BJ (cell line): ENCODE measurements at regions not wholly inside any gene's neighbourhood (a gene's known extent, or its start where the extent isn't known, plus 50 kb on each side); places are given as distances from the start of the nearest gene placed in this dataset.

Experiments used
- CTCF ChIA-PET: fragments of 350-600 bp; formaldehyde crosslinking; extraction: SDS; loops from one replicate; lab custom pipeline; 2021; ENCODE audit warnings: antibody characterized with exemption, inconsistent platforms; lab: Yijun Ruan, JAX
- POLR2A ChIA-PET: fragments of 300-600 bp; sonication (Branson Sonifier 250); formaldehyde crosslinking; extraction: SDS; loops from one replicate; lab custom pipeline; 2021; ENCODE audit warnings: antibody characterized with exemption; lab: Charles Lee
- DNase-seq: peaks from one replicate; pipeline ENCODE4 v3.0.0-alpha.2; 2011; ENCODE audit warnings: low read depth
- H3K27me3 ChIP-seq: 2 replicates; pipeline ENCODE4 v1.6.0; 2011; ENCODE audit warnings: low read length; ENCODE audit not compliant: control insufficient read depth, insufficient read depth
- H3K36me3 ChIP-seq: 2 replicates; pipeline ENCODE4 v1.5.1; 2011; ENCODE audit warnings: low read length; ENCODE audit not compliant: control insufficient read depth, insufficient read depth
- H3K4me3 ChIP-seq: 2 replicates; pipeline ENCODE4 v1.5.1; 2011; ENCODE audit warnings: low read depth, mild to moderate bottlenecking, control low read depth, low read length
- TF ChIP-seq, protein P1 (sequence below): IDR thresholded peaks from 2 replicates; pipeline ENCODE4 v1.5.1; 2011; ENCODE audit warnings: low read depth, mild to moderate bottlenecking, control low read depth, inconsistent platforms, low read length, moderate library complexity; ENCODE audit not compliant: insufficient read depth

GRCh38 chr2:15725101-15725781, 133.6 kb downstream of the DDX1 start:
- DNase-seq, result no peak

GRCh38 chr2:15725782-15726112, 134.1 kb downstream of the DDX1 start:
- CTCF ChIA-PET, result no interaction called here

More at GRCh38 chr2:15725101-15725781, 133.6 kb downstream of the DDX1 start:
- Histone ChIP-seq H3K27me3 (no peaks in the 10 kb centered on the region), H3K4me3 (no peak overlapping the region), H3K36me3 (no peaks in the 10 kb centered on the region)
- ChIA-PET POLR2A (no interaction called here), CTCF (no interaction called here)
- TF ChIP-seq, protein P1, sequence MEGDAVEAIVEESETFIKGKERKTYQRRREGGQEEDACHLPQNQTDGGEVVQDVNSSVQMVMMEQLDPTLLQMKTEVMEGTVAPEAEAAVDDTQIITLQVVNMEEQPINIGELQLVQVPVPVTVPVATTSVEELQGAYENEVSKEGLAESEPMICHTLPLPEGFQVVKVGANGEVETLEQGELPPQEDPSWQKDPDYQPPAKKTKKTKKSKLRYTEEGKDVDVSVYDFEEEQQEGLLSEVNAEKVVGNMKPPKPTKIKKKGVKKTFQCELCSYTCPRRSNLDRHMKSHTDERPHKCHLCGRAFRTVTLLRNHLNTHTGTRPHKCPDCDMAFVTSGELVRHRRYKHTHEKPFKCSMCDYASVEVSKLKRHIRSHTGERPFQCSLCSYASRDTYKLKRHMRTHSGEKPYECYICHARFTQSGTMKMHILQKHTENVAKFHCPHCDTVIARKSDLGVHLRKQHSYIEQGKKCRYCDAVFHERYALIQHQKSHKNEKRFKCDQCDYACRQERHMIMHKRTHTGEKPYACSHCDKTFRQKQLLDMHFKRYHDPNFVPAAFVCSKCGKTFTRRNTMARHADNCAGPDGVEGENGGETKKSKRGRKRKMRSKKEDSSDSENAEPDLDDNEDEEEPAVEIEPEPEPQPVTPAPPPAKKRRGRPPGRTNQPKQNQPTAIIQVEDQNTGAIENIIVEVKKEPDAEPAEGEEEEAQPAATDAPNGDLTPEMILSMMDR, result no peak

GRCh38 chr2:15726321-15727057, 134.8 kb downstream of the DDX1 start:
- no peak for DNase-seq
- H3K4me3 ChIP-seq, result no peak overlapping the region
- no peaks in the 10 kb centered on the region; the same call in 1 of the 2 replicates for H3K27me3 ChIP-seq
- ChIA-PET POLR2A (no interaction called here), CTCF (no interaction called here)
- no peaks in the 10 kb centered on the region for H3K36me3 ChIP-seq
- TF ChIP-seq, protein P1, result no peak

More at GRCh38 chr2:15725782-15726112, 134.1 kb downstream of the DDX1 start:
- no peaks in the 10 kb centered on the region for H3K36me3 ChIP-seq
- DNase-seq, result no peak
- POLR2A ChIA-PET, result no interaction called here
- no peaks in the 10 kb centered on the region for H3K27me3 ChIP-seq
- H3K4me3 ChIP-seq, result no peak overlapping the region
- TF ChIP-seq, protein P1, result no peak

DNA sequence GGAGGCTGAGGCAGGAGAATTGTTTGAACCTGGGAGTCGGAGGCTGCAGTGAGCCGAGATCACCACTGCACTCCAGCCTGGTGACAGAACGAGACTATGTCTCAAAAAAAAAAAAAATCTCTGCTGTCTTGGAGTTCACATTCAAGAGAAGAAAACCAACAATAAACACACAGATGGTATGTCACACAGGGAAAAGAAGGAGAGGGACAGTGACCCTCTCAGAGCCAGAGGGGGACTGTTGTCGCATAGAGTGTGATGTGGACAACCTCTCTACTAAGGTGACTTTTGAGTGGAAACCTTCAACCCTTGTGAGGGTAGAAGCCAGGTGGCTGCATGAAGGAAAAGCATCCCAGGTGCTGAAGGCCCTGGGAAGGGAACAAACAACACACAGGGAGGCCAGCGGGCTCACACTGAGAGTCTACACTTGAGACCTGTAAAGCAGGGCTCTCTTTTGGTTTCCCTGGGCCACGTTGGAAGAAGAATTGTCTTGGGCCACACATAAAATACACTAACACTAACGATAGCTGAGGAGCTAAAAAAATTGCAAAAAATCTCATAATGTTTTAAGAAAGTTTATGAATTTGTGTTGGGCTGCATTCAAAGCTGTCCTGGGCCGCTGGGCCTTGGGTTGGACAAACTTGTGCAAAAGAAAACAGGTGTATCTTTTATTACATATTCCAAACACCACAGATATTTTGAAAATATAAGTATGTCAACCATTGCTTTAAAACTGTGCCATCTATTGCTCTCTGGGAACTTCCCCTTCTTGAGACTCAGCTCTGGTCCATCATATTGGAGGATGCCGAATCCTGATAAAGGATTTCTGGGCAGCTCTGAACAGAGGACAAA, 136.0 kb downstream of the DDX1 start:
- no peak for DNase-seq
- H3K27me3 ChIP-seq, result peaks cover 3% of the 10 kb centered on the region; the same call in 1 of the 2 replicates
- TF ChIP-seq, protein P1, result no peak
- CTCF ChIA-PET, result no interaction called here
- POLR2A ChIA-PET, result no interaction called here
- H3K36me3 ChIP-seq, result no peaks in the 10 kb centered on the region
- no peak overlapping the region for H3K4me3 ChIP-seq

GRCh38 chr2:15728245-15728938, 136.7 kb downstream of the DDX1 start:
- Histone ChIP-seq H3K27me3 (peaks cover 3% of the 10 kb centered on the region; the same call in 1 of the 2 replicates), H3K36me3 (no peaks in the 10 kb centered on the region), H3K4me3 (no peak overlapping the region)
- TF ChIP-seq, protein P1, result no peak
- no peak for DNase-seq
- ChIA-PET POLR2A (no interaction called here), CTCF (no interaction called here)
